Memory B cell (primary cell): ENCODE measurements at regions not wholly inside any gene's neighbourhood (a gene's known extent, or its start where the extent isn't known, plus 50 kb on each side); places are given as distances from the start of the nearest gene placed in this dataset.
A peak's percentile ranks its signal among the peaks of the same experiment; 100 is the strongest.

Source experiments
- ATAC-seq: fragments of 150-1000 bp; cut with Tn5 transposase; 2 replicates; pipeline ENCODE4 v1.10.0; 2021; ENCODE audit warnings: low read depth, mild to moderate bottlenecking, moderate library complexity
- DNase-seq, 2 donors: peaks; one replicate each; pipeline ENCODE4 v3.0.0; 2022; ENCODE audit warnings: low spot score in 2 of 2
- H3K27ac Mint-ChIP-seq: one replicate; pipeline ENCODE4 v1.8.0; 2022; ENCODE audit warnings: mild to moderate bottlenecking, moderate library complexity, mixed read lengths
- H3K27me3 Mint-ChIP-seq: one replicate; pipeline ENCODE4 v1.8.0; 2022; ENCODE audit warnings: mixed read lengths
- H3K36me3 Mint-ChIP-seq: one replicate; pipeline ENCODE4 v1.8.0; 2022; ENCODE audit warnings: mild to moderate bottlenecking, mixed read lengths
- H3K4me1 Mint-ChIP-seq: one replicate; pipeline ENCODE4 v1.8.0; 2022; ENCODE audit warnings: mixed read lengths
- H3K4me3 Mint-ChIP-seq: one replicate; pipeline ENCODE4 v1.8.0; 2022; ENCODE audit warnings: mild to moderate bottlenecking, moderate library complexity, mixed read lengths
- H3K9me3 Mint-ChIP-seq: one replicate; pipeline ENCODE4 v1.8.0; 2022; ENCODE audit warnings: mixed read lengths

DNA sequence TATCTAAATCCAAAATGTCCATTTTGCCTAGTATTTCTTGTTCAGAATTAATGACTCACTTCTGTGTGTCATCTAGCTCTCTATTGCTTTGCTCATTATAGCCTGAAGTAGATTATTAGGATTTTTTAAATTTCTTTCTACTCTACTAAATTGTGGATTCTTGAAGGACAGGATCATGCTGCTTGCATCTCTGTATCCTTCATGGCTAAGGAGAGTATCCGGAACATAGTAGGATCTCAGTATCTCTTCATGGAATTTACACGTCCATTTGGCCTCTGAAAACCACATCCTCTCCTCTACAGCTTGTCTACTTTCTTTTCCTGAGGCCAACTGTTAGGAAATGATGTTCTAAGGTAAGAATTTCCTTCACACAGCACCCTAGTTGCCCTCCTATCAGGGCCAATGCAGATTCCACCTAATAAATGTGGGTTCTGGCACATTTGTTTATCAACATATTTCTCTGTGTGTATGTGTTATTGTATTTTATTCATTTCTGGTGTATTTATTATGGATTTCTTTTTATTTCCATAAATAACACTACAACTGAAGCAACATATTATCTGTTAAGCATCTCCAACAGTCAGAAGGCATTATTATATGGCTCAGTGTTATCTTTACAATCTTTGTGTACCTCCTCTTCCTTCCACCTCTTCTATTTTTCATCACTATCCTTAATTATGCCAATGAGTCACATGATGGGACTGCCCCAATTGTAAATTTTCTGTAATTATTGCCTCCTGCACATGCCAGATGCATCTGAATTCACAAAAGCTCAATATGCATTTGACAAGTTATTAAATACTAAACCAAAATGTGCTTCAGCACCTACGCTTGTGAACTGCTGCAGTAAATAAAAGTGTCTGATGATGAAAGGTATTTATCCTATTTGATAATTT is 557.8 kb upstream of the TLE4 start:
- H3K27me3 Mint-ChIP-seq = no peaks in the 10 kb centered on the region
- no peaks in the 10 kb centered on the region for H3K36me3 Mint-ChIP-seq
- H3K9me3 Mint-ChIP-seq = no peaks in the 10 kb centered on the region
- no peak overlapping the region for H3K27ac Mint-ChIP-seq
- no peak for DNase-seq
- no peak for ATAC-seq
- no peaks in the 10 kb centered on the region for H3K4me1 Mint-ChIP-seq
- no peak overlapping the region for H3K4me3 Mint-ChIP-seq

DNA sequence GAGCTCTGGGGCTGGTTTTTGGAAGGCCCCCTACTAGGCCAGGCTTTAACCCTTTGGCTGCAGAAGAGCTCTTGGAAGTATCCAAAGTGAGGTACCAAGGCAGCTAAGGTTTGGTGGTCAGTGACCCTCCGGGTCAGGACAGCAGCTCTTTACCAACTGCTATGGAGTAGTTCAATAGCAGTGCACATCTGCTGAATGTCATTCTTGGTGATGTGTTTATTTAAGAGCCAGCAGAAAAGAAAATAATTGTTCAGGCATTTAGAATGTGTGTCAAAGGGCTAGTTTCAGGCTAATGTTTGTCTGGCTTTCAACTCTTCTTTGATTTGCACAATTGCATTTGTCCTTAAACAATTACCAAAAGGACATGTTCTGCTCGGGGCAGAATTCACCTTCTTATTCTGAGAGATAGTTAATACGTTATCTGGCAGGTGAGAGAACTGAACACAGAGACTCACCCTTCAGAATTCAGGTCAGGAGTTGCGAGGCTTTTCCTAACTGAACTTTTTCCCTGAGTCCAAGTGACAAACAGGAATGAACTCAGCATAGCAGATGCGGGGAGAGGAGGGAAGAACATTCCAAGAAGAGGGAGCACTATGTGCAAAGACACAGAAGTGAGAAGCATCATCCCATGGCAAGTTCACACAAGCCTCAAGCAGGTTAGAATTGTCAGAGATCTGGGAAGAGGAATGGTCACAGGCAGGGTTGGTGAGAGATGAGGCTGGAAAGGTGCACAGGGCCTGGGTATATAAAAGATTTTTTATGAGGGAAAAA is 556.7 kb upstream of the TLE4 start:
- H3K4me3 Mint-ChIP-seq = no peak overlapping the region
- H3K9me3 Mint-ChIP-seq = no peaks in the 10 kb centered on the region
- no peak for DNase-seq
- H3K27ac Mint-ChIP-seq = no peak overlapping the region
- no peak for ATAC-seq
- H3K4me1 Mint-ChIP-seq = no peaks in the 10 kb centered on the region
- no peaks in the 10 kb centered on the region for H3K36me3 Mint-ChIP-seq
- H3K27me3 Mint-ChIP-seq = no peaks in the 10 kb centered on the region

- no peak for DNase-seq
- no peaks in the 10 kb centered on the region for H3K27me3 Mint-ChIP-seq
- no peak overlapping the region for H3K4me3 Mint-ChIP-seq
- no peaks in the 10 kb centered on the region for H3K4me1 Mint-ChIP-seq
- no peaks in the 10 kb centered on the region for H3K9me3 Mint-ChIP-seq
- H3K36me3 Mint-ChIP-seq = no peaks in the 10 kb centered on the region
- no peak overlapping the region for H3K27ac Mint-ChIP-seq
- ATAC-seq = no peak
Observed at GRCh38 chr9:79015951-79016350, 555.8 kb upstream of the TLE4 start.

- ATAC-seq = no peak
- H3K4me3 Mint-ChIP-seq = no peak overlapping the region
- H3K27ac Mint-ChIP-seq = no peak overlapping the region
- no peak for DNase-seq
- no peaks in the 10 kb centered on the region for H3K36me3 Mint-ChIP-seq
- no peaks in the 10 kb centered on the region for H3K4me1 Mint-ChIP-seq
- no peaks in the 10 kb centered on the region for H3K9me3 Mint-ChIP-seq
- H3K27me3 Mint-ChIP-seq = no peaks in the 10 kb centered on the region
Observed at GRCh38 chr9:79020276-79020675, 551.5 kb upstream of the TLE4 start.

- Mint-ChIP-seq H3K36me3 (no peaks in the 10 kb centered on the region), H3K4me1 (peaks cover under 1% of the 10 kb centered on the region), H3K27ac (no peak overlapping the region), H3K4me3 (no peak overlapping the region), H3K9me3 (no peaks in the 10 kb centered on the region), H3K27me3 (no peaks in the 10 kb centered on the region)
- no peak for DNase-seq
- ATAC-seq = no peak
Observed at GRCh38 chr9:79021084-79021483, 550.7 kb upstream of the TLE4 start.

DNA sequence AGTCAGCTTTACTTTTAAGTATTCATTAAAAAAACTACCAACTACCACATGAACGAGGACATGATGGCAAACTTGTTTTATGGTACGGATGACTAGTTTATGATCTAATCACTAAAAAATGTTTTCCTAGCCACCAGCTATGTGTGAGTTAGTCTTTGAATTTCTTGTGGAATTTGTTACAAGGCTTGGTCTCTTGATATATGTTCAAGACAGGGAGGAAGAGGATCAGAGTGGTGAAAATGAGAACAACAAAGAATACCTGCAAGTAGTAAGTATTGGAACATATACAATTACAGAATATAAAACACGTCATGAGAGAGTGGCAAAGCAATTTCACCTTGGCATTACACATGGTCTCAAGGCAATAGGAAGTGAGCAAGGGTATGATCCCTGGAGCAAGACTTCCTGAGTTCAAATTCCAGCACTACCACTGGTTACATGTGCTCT is 548.6 kb upstream of the TLE4 start:
- DNase-seq = no peak
- H3K27me3 Mint-ChIP-seq = no peaks in the 10 kb centered on the region
- H3K4me1 Mint-ChIP-seq = peaks cover 6% of the 10 kb centered on the region
- H3K36me3 Mint-ChIP-seq = no peaks in the 10 kb centered on the region
- H3K9me3 Mint-ChIP-seq = no peaks in the 10 kb centered on the region
- no peak overlapping the region for H3K4me3 Mint-ChIP-seq
- no peak for ATAC-seq
- H3K27ac Mint-ChIP-seq = no peak overlapping the region

DNA sequence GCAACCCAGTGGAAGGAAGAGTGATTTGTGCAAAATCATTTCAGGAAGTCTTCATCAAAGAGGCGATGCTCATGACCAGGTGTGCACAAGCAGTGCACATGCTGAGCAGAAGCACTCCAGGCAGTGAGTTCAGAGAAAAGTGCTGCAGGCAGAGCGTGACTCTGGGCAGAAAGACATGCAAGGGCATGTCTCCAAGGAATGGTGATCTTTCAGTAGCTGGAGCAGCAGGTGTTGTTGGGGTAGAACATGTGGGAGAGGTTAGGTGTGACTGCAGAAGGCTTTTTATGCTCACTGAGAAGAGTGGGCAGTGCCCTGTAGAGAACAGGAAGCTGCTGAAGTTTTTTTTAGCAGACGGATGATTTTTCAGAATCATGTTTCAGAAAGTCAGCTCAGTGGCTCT is 545.4 kb upstream of the TLE4 start:
- H3K27ac Mint-ChIP-seq = peak overlapping the region; percentile 1
- H3K4me3 Mint-ChIP-seq = peak overlapping the region; percentile 59
- peak; percentile 32 for ATAC-seq
- H3K9me3 Mint-ChIP-seq = no peaks in the 10 kb centered on the region
- no peaks in the 10 kb centered on the region for H3K27me3 Mint-ChIP-seq
- no peak for DNase-seq
- H3K36me3 Mint-ChIP-seq = no peaks in the 10 kb centered on the region
- H3K4me1 Mint-ChIP-seq = peaks cover 6% of the 10 kb centered on the region

DNA sequence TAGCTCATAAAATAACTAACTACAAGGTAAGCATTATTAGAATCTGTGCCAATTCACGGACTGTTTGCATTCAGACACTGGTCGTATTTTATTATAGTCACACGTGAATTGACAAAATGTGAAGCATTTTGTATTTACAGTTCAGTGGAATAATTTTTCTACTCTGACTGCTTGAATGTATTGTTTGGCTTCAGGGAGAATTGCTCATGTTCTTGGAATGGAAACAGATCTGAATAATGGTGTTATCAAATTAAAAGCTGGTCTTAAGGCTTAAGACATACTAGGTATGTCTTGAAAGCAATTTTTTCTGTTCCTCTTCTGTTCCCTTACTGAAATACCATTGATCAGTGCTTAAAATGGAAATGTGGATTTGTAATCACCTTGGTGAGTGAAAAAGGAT is 543.7 kb upstream of the TLE4 start:
- H3K36me3 Mint-ChIP-seq = no peaks in the 10 kb centered on the region

DNA sequence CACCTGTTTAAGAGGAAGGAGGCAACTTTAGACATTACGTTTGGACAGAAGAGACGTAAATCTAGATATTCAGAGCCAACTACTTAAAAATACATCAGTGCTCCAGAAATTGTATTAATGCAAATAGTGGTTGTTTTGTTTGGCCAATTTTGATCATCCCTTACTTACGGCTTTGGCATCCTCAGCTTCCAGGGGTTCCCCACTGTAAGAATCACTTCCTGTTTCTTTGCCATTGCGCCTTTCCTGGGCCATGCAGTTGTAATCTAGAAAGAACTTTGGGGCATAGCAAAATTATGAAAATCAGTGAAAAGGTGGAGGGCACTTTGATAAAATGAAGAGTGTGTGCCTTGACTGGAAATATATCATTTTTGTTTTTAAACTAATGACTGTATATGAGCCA is 537.2 kb upstream of the TLE4 start:
- peak; percentile 73 for ATAC-seq
- Mint-ChIP-seq H3K4me1 (peaks cover 9% of the 10 kb centered on the region), H3K9me3 (peaks cover 1% of the 10 kb centered on the region), H3K36me3 (no peaks in the 10 kb centered on the region), H3K4me3 (no peak overlapping the region), H3K27ac (no peak overlapping the region), H3K27me3 (no peaks in the 10 kb centered on the region)
- no peak for DNase-seq

More for the DNA sequence above, 543.7 kb upstream of the TLE4 start:
- H3K27me3 Mint-ChIP-seq = no peaks in the 10 kb centered on the region
- DNase-seq (no peak), ATAC-seq (no peak)
- no peak overlapping the region for H3K27ac Mint-ChIP-seq
- no peak overlapping the region for H3K4me3 Mint-ChIP-seq
- H3K9me3 Mint-ChIP-seq = peaks cover 1% of the 10 kb centered on the region
- H3K4me1 Mint-ChIP-seq = peaks cover 6% of the 10 kb centered on the region

DNA sequence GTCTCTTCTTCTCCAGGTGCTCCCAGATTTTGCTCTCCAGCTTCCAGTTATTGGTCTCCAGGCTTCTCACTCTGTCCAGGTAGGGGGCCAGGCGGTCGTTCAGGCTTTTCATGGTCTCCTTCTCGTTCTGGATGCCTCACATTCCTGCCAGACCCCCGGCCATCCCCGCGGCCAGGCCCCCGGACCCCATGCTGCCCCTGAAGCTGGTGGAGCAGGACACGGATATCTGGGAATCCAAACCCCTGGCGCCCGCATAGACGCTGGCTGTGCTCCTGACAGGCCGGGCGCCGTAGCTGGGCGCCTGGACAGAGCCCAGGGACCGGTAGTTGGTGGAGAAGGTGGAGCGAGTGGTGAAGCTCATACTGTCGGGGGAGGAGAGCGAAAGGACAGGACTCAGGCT is 534.4 kb upstream of the TLE4 start:
- H3K36me3 Mint-ChIP-seq = no peaks in the 10 kb centered on the region
- no peak for DNase-seq
- ATAC-seq = no peak
- H3K4me1 Mint-ChIP-seq = peaks cover 9% of the 10 kb centered on the region
- no peaks in the 10 kb centered on the region for H3K9me3 Mint-ChIP-seq
- H3K4me3 Mint-ChIP-seq = no peak overlapping the region
- no peak overlapping the region for H3K27ac Mint-ChIP-seq
- no peaks in the 10 kb centered on the region for H3K27me3 Mint-ChIP-seq

- ATAC-seq = no peak
Observed at GRCh38 chr9:79040671-79041070, 531.1 kb upstream of the TLE4 start.

DNA sequence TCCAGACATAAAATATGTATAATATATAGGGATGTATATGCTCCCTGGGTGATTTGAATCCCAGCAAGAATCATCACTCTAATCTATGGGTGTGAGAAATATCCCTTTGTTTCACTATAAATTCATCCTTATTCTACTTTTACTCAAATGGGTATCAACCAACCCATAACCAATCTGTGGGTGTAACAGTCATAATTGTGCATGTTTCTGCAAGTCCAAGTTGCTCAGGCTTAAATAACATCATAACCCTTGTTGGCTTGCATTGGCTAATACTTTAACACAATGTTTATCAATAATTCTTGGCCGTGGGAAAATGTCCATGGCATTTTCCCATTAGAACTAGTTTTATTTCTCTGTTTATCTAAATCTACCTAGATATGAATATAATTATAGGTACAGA is 530.5 kb upstream of the TLE4 start:
- H3K36me3 Mint-ChIP-seq = no peaks in the 10 kb centered on the region
- ATAC-seq (no peak), DNase-seq (no peak)
- H3K4me3 Mint-ChIP-seq = no peak overlapping the region
- H3K27me3 Mint-ChIP-seq = no peaks in the 10 kb centered on the region
- no peak overlapping the region for H3K27ac Mint-ChIP-seq
- H3K9me3 Mint-ChIP-seq = peaks cover 1% of the 10 kb centered on the region
- H3K4me1 Mint-ChIP-seq = no peaks in the 10 kb centered on the region

More at GRCh38 chr9:79040671-79041070, 531.1 kb upstream of the TLE4 start:
- no peaks in the 10 kb centered on the region for H3K27me3 Mint-ChIP-seq
- H3K27ac Mint-ChIP-seq = no peak overlapping the region
- no peak for DNase-seq
- no peak overlapping the region for H3K4me3 Mint-ChIP-seq
- H3K4me1 Mint-ChIP-seq = no peaks in the 10 kb centered on the region
- H3K9me3 Mint-ChIP-seq = peaks cover 1% of the 10 kb centered on the region
- H3K36me3 Mint-ChIP-seq = no peaks in the 10 kb centered on the region

DNA sequence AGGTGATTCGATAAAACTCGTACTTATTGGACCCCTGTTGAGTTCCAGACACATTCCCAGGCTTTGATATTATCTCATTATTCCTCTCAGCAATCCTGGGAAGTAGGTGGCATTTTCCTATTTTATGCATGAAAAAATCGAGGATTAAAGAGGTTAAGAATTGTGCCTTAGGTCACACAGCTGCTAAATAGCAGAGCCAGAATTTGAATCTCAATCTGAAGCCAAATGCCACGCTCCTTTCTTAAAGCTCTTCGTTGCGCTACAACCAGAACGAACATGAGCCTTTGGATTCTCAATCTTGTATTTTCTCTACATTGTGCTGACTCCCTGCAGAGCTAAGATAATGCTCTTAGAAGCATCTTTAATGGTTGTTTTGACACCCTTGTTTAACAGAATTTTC is 527.8 kb upstream of the TLE4 start:
- Mint-ChIP-seq H3K36me3 (no peaks in the 10 kb centered on the region), H3K27ac (no peak overlapping the region), H3K9me3 (peaks cover 1% of the 10 kb centered on the region), H3K27me3 (no peaks in the 10 kb centered on the region), H3K4me1 (no peaks in the 10 kb centered on the region), H3K4me3 (no peak overlapping the region)
- DNase-seq = no peak
- no peak for ATAC-seq

- DNase-seq (no peak), ATAC-seq (no peak)
- Mint-ChIP-seq H3K27ac (no peak overlapping the region), H3K27me3 (no peaks in the 10 kb centered on the region), H3K36me3 (no peaks in the 10 kb centered on the region), H3K4me3 (no peak overlapping the region), H3K4me1 (no peaks in the 10 kb centered on the region), H3K9me3 (peaks cover 1% of the 10 kb centered on the region)
Observed at GRCh38 chr9:79046401-79046800, 525.4 kb upstream of the TLE4 start.
